Hepatocyte (in vitro differentiated cells): ENCODE measurements at regions not wholly inside any gene's neighbourhood (a gene's known extent, or its start where the extent isn't known, plus 50 kb on each side); places are given as distances from the start of the nearest gene placed in this dataset.

Source experiments
- DNase-seq: peaks from one replicate; pipeline ENCODE4 v3.0.0-alpha.2; 2016; ENCODE audit warnings: low spot score
- H2AFZ ChIP-seq: fragments of 200-600 bp; sonication (generic); 2 replicates; pipeline ENCODE4 v1.6.0; 2016; ENCODE audit warnings: antibody characterized with exemption, mild to moderate bottlenecking
- H3K27ac ChIP-seq: fragments of 200-600 bp; sonication (generic); 2 replicates; pipeline ENCODE4 v1.5.1; 2016; ENCODE audit warnings: mild to moderate bottlenecking
- H3K27me3 ChIP-seq: fragments of 200-600 bp; sonication (generic); 2 replicates; pipeline ENCODE4 v1.6.1; 2016
- H3K36me3 ChIP-seq: fragments of 200-600 bp; sonication (generic); replicated peaks from 2 replicates; pipeline ENCODE4 v1.5.1; 2016; ENCODE audit warnings: low read depth; ENCODE audit not compliant: insufficient read depth
- H3K4me1 ChIP-seq: fragments of 200-600 bp; sonication (generic); 2 replicates; pipeline ENCODE4 v1.5.1; 2016; ENCODE audit warnings: mild to moderate bottlenecking, moderate library complexity; ENCODE audit not compliant: insufficient read depth
- H3K4me2 ChIP-seq: fragments of 200-600 bp; sonication (generic); 2 replicates; pipeline ENCODE4 v1.6.0; 2016
- H3K4me3 ChIP-seq: fragments of 200-600 bp; sonication (generic); 2 replicates; pipeline ENCODE4 v1.5.1; 2016; ENCODE audit warnings: mild to moderate bottlenecking
- H3K79me2 ChIP-seq: fragments of 200-600 bp; sonication (generic); 2 replicates; pipeline ENCODE4 v1.6.0; 2017; ENCODE audit warnings: mild to moderate bottlenecking
- H3K9me2 ChIP-seq: fragments of 200-600 bp; sonication (generic); replicated peaks from 2 replicates; pipeline ENCODE4 v1.6.0; 2017; ENCODE audit warnings: mild to moderate bottlenecking; ENCODE audit not compliant: insufficient read depth
- H3K9me3 ChIP-seq: fragments of 200-600 bp; sonication (generic); 2 replicates; pipeline ENCODE4 v1.5.1; 2016; ENCODE audit warnings: low read depth, mild to moderate bottlenecking
- H4K20me1 ChIP-seq: fragments of 200-600 bp; sonication (generic); 2 replicates; pipeline ENCODE4 v1.6.0; 2016; ENCODE audit warnings: mild to moderate bottlenecking; ENCODE audit not compliant: insufficient read depth, poor library complexity, severe bottlenecking
- EZH2 ChIP-seq: fragments of 200-600 bp; sonication (generic); IDR thresholded peaks from 2 replicates; pipeline ENCODE4 v1.6.1; 2016; ENCODE audit warnings: antibody characterized with exemption, mild to moderate bottlenecking, borderline replicate concordance
- EZH2phosphoT487 ChIP-seq: fragments of 200-600 bp; sonication (generic); IDR thresholded peaks from one replicate; pipeline ENCODE4 v1.6.1; 2018; ENCODE audit warnings: antibody characterized with exemption, mild to moderate bottlenecking, low read depth, moderate library complexity; ENCODE audit not compliant: unreplicated experiment, severe bottlenecking
- whole genome bisulfite sequencing: methylation state at CpG from one replicate; pipeline ENCODE4 v1.1.6; 2016; ENCODE audit warnings: low lambda C conversion rate; ENCODE audit errors: missing lambda C conversion rate; 5-methylcytosine and 5-hydroxymethylcytosine counted together
- TF ChIP-seq, protein P1 (sequence below): fragments of 200-600 bp; sonication (generic); IDR thresholded peaks from 2 replicates; pipeline ENCODE4 v1.5.1; 2016; ENCODE audit warnings: antibody characterized with exemption, mild to moderate bottlenecking; ENCODE audit not compliant: poor library complexity

DNA sequence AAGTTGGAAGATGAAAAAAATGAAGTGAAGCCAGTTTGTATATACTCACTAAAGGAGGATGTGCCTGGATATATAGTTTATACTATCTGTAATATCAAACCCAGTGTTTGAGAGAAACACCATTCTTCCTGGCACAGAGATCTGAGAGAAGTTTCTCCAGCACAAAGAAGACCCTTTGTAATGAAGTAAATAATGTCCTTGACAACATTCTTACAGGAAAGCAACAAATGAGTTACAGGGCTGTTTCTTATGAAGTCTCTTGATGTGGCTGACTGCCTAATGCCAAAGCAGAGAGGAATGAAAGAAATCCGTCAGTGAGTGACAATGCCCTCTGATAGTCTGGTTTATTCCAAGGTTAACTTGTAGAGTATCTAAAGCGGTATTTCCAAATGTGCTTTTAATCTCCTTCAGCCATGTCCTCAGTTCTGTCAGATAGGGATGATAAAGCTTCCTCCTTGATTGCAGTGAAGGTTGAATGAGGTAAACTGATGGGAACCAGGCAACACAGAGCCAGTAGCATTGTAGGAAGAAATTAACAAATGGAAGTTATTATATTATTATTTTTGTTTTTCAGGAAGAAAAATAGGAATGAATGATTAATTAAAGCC is 123.1 kb upstream of the ZNF608 start:
- 39% methylated on average over 2 of the region's 2 CpGs for WGBS
- H3K9me3 ChIP-seq = no peaks in the 10 kb centered on the region
- H3K79me2 ChIP-seq = no peaks in the 10 kb centered on the region
- H3K27ac ChIP-seq = no peak overlapping the region
- no peaks in the 10 kb centered on the region for H3K27me3 ChIP-seq
- no peak overlapping the region for H3K4me3 ChIP-seq
- no peaks in the 10 kb centered on the region for H3K36me3 ChIP-seq
- peaks cover 14% of the 10 kb centered on the region for H3K4me1 ChIP-seq
- TF ChIP-seq EZH2 (no peak), EZH2phosphoT487 (no peak)
- TF ChIP-seq, protein P1, sequence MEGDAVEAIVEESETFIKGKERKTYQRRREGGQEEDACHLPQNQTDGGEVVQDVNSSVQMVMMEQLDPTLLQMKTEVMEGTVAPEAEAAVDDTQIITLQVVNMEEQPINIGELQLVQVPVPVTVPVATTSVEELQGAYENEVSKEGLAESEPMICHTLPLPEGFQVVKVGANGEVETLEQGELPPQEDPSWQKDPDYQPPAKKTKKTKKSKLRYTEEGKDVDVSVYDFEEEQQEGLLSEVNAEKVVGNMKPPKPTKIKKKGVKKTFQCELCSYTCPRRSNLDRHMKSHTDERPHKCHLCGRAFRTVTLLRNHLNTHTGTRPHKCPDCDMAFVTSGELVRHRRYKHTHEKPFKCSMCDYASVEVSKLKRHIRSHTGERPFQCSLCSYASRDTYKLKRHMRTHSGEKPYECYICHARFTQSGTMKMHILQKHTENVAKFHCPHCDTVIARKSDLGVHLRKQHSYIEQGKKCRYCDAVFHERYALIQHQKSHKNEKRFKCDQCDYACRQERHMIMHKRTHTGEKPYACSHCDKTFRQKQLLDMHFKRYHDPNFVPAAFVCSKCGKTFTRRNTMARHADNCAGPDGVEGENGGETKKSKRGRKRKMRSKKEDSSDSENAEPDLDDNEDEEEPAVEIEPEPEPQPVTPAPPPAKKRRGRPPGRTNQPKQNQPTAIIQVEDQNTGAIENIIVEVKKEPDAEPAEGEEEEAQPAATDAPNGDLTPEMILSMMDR = no peak
- no peak for DNase-seq
- H3K4me2 ChIP-seq = no peak overlapping the region
- H3K9me2 ChIP-seq = no peaks in the 10 kb centered on the region
- no peak overlapping the region for H2AFZ ChIP-seq
- no peaks in the 10 kb centered on the region for H4K20me1 ChIP-seq

DNA sequence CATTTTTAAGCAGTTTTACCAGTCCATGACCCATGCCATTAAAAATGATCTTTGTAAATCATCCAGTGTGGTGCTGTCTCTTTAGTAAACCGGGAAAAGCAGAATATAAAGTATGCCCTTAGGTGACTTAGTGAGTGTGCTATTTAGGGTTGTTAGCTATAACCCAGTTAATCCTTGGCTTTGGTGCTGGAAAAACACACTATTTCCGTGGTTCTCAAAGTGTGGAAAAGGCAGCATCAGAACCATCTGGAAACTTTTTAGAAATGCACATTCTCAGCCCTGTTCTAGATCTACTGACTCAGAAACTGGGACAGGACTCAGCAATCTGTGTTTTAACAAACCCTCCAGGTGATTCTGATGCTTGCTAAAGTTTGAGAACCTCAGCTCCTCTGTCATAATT is 123.6 kb upstream of the ZNF608 start:
- WGBS = 38% methylated on average over 2 of the region's 2 CpGs
- Histone ChIP-seq H3K27me3 (no peaks in the 10 kb centered on the region), H4K20me1 (no peaks in the 10 kb centered on the region), H3K4me3 (no peak overlapping the region), H3K9me3 (no peaks in the 10 kb centered on the region), H3K27ac (no peak overlapping the region), H3K4me2 (no peak overlapping the region), H3K9me2 (no peaks in the 10 kb centered on the region), H3K36me3 (no peaks in the 10 kb centered on the region), H2AFZ (no peak overlapping the region), H3K4me1 (peaks cover 14% of the 10 kb centered on the region), H3K79me2 (no peaks in the 10 kb centered on the region)
- no peak for TF ChIP-seq EZH2
- TF ChIP-seq, protein P1 = no peak
- TF ChIP-seq EZH2phosphoT487 = no peak
- no peak for DNase-seq

DNA sequence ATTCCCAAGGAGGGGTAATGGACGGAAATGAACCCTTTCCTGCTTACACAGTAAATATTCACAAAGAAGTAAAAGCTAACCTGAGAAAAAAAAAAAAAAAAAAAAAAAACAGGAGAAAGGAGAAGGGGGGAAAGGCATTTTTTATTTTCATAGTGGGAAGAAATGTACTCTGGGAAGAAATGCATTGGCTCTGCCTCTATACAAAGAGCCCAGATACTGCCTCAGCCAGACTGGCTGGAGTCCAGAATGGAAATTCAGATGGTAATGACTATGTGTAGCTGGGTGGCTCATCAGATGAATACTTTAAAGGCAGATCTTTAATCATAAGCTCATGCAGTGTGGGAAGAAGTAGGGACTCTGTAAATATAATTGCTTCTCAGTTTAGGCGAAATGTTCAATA is 124.9 kb upstream of the ZNF608 start:
- H3K4me1 ChIP-seq = peaks cover 13% of the 10 kb centered on the region
- H3K79me2 ChIP-seq = no peaks in the 10 kb centered on the region
- no peaks in the 10 kb centered on the region for H3K9me3 ChIP-seq
- 98% methylated on average over 2 of the region's 2 CpGs for WGBS
- H3K4me2 ChIP-seq = no peak overlapping the region
- H3K9me2 ChIP-seq = no peaks in the 10 kb centered on the region
- H3K36me3 ChIP-seq = no peaks in the 10 kb centered on the region
- TF ChIP-seq, protein P1 = no peak
- TF ChIP-seq EZH2 (no peak), EZH2phosphoT487 (no peak)
- H3K27me3 ChIP-seq = no peaks in the 10 kb centered on the region
- H2AFZ ChIP-seq = no peak overlapping the region
- H4K20me1 ChIP-seq = no peaks in the 10 kb centered on the region
- no peak overlapping the region for H3K27ac ChIP-seq
- no peak for DNase-seq
- H3K4me3 ChIP-seq = no peak overlapping the region

DNA sequence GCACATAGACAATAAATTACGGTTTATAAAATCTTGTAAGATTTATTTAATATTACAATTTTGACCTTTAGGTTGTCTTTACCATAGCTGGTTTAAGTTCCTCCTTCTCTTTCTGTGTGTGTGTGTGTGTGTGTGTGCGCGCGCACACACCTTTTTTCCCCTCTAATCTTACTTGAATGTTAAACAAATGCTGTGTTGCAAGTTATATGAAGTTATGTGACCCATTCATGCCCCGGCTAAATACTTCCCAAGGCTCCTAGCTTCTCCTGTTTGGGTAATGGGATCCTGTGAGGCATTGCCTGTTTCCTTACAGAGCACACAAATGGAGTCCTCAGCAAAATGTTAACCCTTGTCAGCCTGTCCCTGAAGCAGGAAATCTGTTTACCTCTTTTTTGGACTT is 125.6 kb upstream of the ZNF608 start:
- no peak for DNase-seq
- no peaks in the 10 kb centered on the region for H3K36me3 ChIP-seq
- WGBS = 84% methylated on average over 5 of the region's 5 CpGs
- H3K4me3 ChIP-seq = no peak overlapping the region
- peaks cover 10% of the 10 kb centered on the region for H3K4me1 ChIP-seq
- H3K9me2 ChIP-seq = no peaks in the 10 kb centered on the region
- no peaks in the 10 kb centered on the region for H4K20me1 ChIP-seq
- no peak overlapping the region for H3K27ac ChIP-seq
- H3K4me2 ChIP-seq = no peak overlapping the region
- no peaks in the 10 kb centered on the region for H3K27me3 ChIP-seq
- H3K79me2 ChIP-seq = no peaks in the 10 kb centered on the region
- H2AFZ ChIP-seq = no peak overlapping the region
- TF ChIP-seq EZH2 (no peak), EZH2phosphoT487 (no peak)
- TF ChIP-seq, protein P1 = no peak
- H3K9me3 ChIP-seq = no peaks in the 10 kb centered on the region
